HEK293 (cell line): ENCODE measurements at regions not wholly inside any gene's neighbourhood (a gene's known extent, or its start where the extent isn't known, plus 50 kb on each side); places are given as distances from the start of the nearest gene placed in this dataset.

Experiments
- CTCF ChIA-PET: fragments of 350-600 bp; formaldehyde crosslinking; extraction: SDS; loops from one replicate; lab custom pipeline; 2021; ENCODE audit warnings: antibody characterized with exemption; lab: Yijun Ruan, JAX
- POLR2A ChIA-PET: fragments of 300-600 bp; formaldehyde crosslinking; extraction: SDS; loops from one replicate; lab custom pipeline; 2020; ENCODE audit warnings: antibody characterized with exemption, inconsistent platforms; lab: Yijun Ruan, JAX
- H3K27ac ChIP-seq: fragments of 200-500 bp; sonication (Bioruptor generic); 2 replicates; pipeline ENCODE4 v1.5.1; 2014; ENCODE audit warnings: low read depth, low read length, control low read depth, inconsistent platforms; ENCODE audit errors: extremely low read depth
- H3K36me3 ChIP-seq, 2 experiments: fragments of 200-500 bp in 1 of 2; sonication (Bioruptor generic) in 1 of 2; 1 replicate in 1 of 2; 2 replicates in 1 of 2; pipeline ENCODE4 v1.5.1; 2014 to 2017; ENCODE audit warnings: inconsistent platforms in 2 of 2, low read length in 2 of 2; ENCODE audit not compliant: control insufficient read depth in 2 of 2, insufficient read depth in 1 of 2
- H3K4me1 ChIP-seq: fragments of 200-500 bp; sonication (Bioruptor generic); 2 replicates; pipeline ENCODE4 v1.5.1; 2014; ENCODE audit warnings: mild to moderate bottlenecking, low read length, inconsistent platforms; ENCODE audit not compliant: control insufficient read depth, insufficient read depth
- H3K4me3 ChIP-seq: 2 replicates; pipeline ENCODE4 v1.5.1; 2011; ENCODE audit warnings: low read depth, mild to moderate bottlenecking, control low read depth, low read length, moderate library complexity
- H3K9me3 ChIP-seq: fragments of 200-500 bp; sonication (Bioruptor generic); 2 replicates; pipeline ENCODE4 v1.5.1; 2014; ENCODE audit warnings: low read depth, low read length, inconsistent platforms; ENCODE audit not compliant: control insufficient read depth, insufficient read depth
- BCL11A ChIP-seq: fragments of 450-650 bp; formaldehyde crosslinking; IDR thresholded peaks from 2 replicates; pipeline ENCODE4 v1.5.1; 2016; ENCODE audit warnings: low read depth, missing biosample characterization, missing genetic modification characterization
- GLIS1 ChIP-seq: fragments of 450-650 bp; formaldehyde crosslinking; IDR thresholded peaks from 2 replicates; pipeline ENCODE4 v1.5.1; 2016; ENCODE audit warnings: missing biosample characterization, missing genetic modification characterization
- GLIS2 ChIP-seq: fragments of 450-650 bp; formaldehyde crosslinking; IDR thresholded peaks from 2 replicates; pipeline ENCODE4 v1.5.1; 2016; ENCODE audit warnings: missing biosample characterization, missing genetic modification characterization
- REPIN1 ChIP-seq: fragments of 450-650 bp; formaldehyde crosslinking; IDR thresholded peaks from 2 replicates; pipeline ENCODE4 v1.5.1; 2017; ENCODE audit warnings: missing biosample characterization, missing genetic modification characterization, low read depth
- ZFP3 ChIP-seq: fragments of 450-650 bp; formaldehyde crosslinking; IDR thresholded peaks from 2 replicates; pipeline ENCODE4 v1.5.1; 2016; ENCODE audit warnings: low read depth, missing biosample characterization, missing genetic modification characterization
- ZNF112 ChIP-seq: fragments of 450-650 bp; formaldehyde crosslinking; IDR thresholded peaks from 2 replicates; pipeline ENCODE4 v1.5.0; 2017; ENCODE audit warnings: missing biosample characterization, missing genetic modification characterization
- ZNF114 ChIP-seq: fragments of 450-650 bp; formaldehyde crosslinking; IDR thresholded peaks from 2 replicates; pipeline ENCODE4 v1.5.0; 2017; ENCODE audit warnings: missing biosample characterization, missing genetic modification characterization
- ZNF140 ChIP-seq: fragments of 450-650 bp; formaldehyde crosslinking; IDR thresholded peaks from 2 replicates; pipeline ENCODE4 v1.5.1; 2016; ENCODE audit warnings: missing biosample characterization, missing genetic modification characterization
- ZNF146 ChIP-seq: fragments of 450-650 bp; formaldehyde crosslinking; IDR thresholded peaks from 2 replicates; pipeline ENCODE4 v1.5.1; 2016; ENCODE audit warnings: missing biosample characterization, missing genetic modification characterization
- ZNF239 ChIP-seq: fragments of 450-650 bp; formaldehyde crosslinking; IDR thresholded peaks from 2 replicates; pipeline ENCODE4 v1.5.1; 2016; ENCODE audit warnings: missing biosample characterization, missing genetic modification characterization
- ZNF324 ChIP-seq: fragments of 450-650 bp; formaldehyde crosslinking; IDR thresholded peaks from 2 replicates; pipeline ENCODE4 v1.5.1; 2016; ENCODE audit warnings: missing biosample characterization, missing genetic modification characterization
- ZNF341 ChIP-seq: fragments of 450-650 bp; formaldehyde crosslinking; IDR thresholded peaks from 2 replicates; pipeline ENCODE4; 2016; ENCODE audit warnings: low read depth, missing biosample characterization, missing genetic modification characterization
- ZNF366 ChIP-seq: fragments of 450-650 bp; formaldehyde crosslinking; conservative IDR thresholded peaks from 2 replicates; pipeline ENCODE4 v1.5.1; 2016; ENCODE audit warnings: missing biosample characterization, missing genetic modification characterization
- ZNF394 ChIP-seq: fragments of 450-650 bp; formaldehyde crosslinking; IDR thresholded peaks from 2 replicates; pipeline ENCODE4 v1.5.1; 2016; ENCODE audit warnings: missing biosample characterization, missing genetic modification characterization, mild to moderate bottlenecking, moderate library complexity, borderline replicate concordance
- ZNF416 ChIP-seq: fragments of 450-650 bp; formaldehyde crosslinking; IDR thresholded peaks from 2 replicates; pipeline ENCODE4 v1.5.1; 2016; ENCODE audit warnings: missing biosample characterization, missing genetic modification characterization
- ZNF433 ChIP-seq: fragments of 450-650 bp; formaldehyde crosslinking; IDR thresholded peaks from 2 replicates; pipeline ENCODE4 v1.5.1; 2016; ENCODE audit warnings: missing biosample characterization, missing genetic modification characterization, low read depth
- ZNF514 ChIP-seq: fragments of 450-650 bp; formaldehyde crosslinking; IDR thresholded peaks from 2 replicates; pipeline ENCODE4 v1.5.1; 2016; ENCODE audit warnings: missing biosample characterization, missing genetic modification characterization
- ZNF521 ChIP-seq: fragments of 450-650 bp; formaldehyde crosslinking; IDR thresholded peaks from 2 replicates; pipeline ENCODE4 v1.5.1; 2017; ENCODE audit warnings: missing biosample characterization, mild to moderate bottlenecking, missing genetic modification characterization
- ZNF529 ChIP-seq: fragments of 450-650 bp; formaldehyde crosslinking; IDR thresholded peaks from 2 replicates; pipeline ENCODE4 v1.5.1; 2017; ENCODE audit warnings: missing genetic modification characterization, missing biosample characterization; ENCODE audit not compliant: insufficient replicate concordance
- ZNF623 ChIP-seq: fragments of 450-650 bp; formaldehyde crosslinking; IDR thresholded peaks from 2 replicates; pipeline ENCODE4 v1.5.1; 2016; ENCODE audit warnings: missing biosample characterization, missing genetic modification characterization
- ZNF792 ChIP-seq: fragments of 450-650 bp; formaldehyde crosslinking; IDR thresholded peaks from 2 replicates; pipeline ENCODE4 v1.5.1; 2016; ENCODE audit warnings: missing biosample characterization, missing genetic modification characterization
- TF ChIP-seq, protein P1 (sequence below): fragments of 450-650 bp; formaldehyde crosslinking; IDR thresholded peaks from 2 replicates; pipeline ENCODE4 v1.5.1; 2016; ENCODE audit warnings: missing biosample characterization, missing genetic modification characterization, borderline replicate concordance
- TF ChIP-seq, protein P2 (sequence below): fragments of 450-650 bp; formaldehyde crosslinking; IDR thresholded peaks from 2 replicates; pipeline ENCODE4 v1.5.1; 2016; ENCODE audit warnings: missing biosample characterization, missing genetic modification characterization
- TF ChIP-seq, protein P3 (sequence below): fragments of 450-650 bp; formaldehyde crosslinking; IDR thresholded peaks from 2 replicates; pipeline ENCODE4 v1.5.1; 2016; ENCODE audit warnings: missing biosample characterization, missing genetic modification characterization
- TF ChIP-seq, protein P4 (sequence below): fragments of 450-650 bp; formaldehyde crosslinking; IDR thresholded peaks from 2 replicates; pipeline ENCODE4 v1.5.1; 2016; ENCODE audit warnings: missing biosample characterization, missing genetic modification characterization, low read depth
- TF ChIP-seq, protein P5 (sequence below): fragments of 450-650 bp; formaldehyde crosslinking; IDR thresholded peaks from 2 replicates; pipeline ENCODE4; 2016; ENCODE audit warnings: missing biosample characterization, missing genetic modification characterization

DNA sequence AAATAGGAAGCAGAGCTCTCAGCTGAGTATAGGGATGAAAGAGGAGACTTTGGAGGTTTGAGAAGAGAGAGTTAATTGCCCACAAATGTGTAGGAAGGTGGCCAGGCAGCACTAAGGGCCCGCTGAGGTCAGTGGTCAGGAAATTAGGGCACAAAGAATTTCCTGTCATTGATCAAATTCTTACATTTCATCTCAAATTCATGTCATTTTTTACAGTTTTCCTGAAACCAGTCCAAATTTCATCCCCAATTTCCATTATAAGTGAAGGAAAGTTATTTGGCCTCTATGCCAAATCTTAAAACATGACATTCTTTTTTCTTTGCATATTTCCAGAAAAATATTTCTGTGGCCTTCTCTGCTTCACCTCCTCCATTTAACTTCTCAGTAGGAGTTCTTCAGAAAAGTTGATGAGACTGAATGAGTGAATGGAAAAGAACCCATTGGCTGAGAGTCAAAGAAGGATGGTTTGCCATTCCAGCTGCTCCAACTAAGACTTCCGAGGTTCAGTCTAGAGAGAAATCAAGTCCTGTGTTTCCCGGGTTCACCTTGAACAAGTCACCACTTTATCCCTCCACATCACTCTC, 68.7 kb upstream of the SPRY1 start (continued):
- TF ChIP-seq, protein P1, sequence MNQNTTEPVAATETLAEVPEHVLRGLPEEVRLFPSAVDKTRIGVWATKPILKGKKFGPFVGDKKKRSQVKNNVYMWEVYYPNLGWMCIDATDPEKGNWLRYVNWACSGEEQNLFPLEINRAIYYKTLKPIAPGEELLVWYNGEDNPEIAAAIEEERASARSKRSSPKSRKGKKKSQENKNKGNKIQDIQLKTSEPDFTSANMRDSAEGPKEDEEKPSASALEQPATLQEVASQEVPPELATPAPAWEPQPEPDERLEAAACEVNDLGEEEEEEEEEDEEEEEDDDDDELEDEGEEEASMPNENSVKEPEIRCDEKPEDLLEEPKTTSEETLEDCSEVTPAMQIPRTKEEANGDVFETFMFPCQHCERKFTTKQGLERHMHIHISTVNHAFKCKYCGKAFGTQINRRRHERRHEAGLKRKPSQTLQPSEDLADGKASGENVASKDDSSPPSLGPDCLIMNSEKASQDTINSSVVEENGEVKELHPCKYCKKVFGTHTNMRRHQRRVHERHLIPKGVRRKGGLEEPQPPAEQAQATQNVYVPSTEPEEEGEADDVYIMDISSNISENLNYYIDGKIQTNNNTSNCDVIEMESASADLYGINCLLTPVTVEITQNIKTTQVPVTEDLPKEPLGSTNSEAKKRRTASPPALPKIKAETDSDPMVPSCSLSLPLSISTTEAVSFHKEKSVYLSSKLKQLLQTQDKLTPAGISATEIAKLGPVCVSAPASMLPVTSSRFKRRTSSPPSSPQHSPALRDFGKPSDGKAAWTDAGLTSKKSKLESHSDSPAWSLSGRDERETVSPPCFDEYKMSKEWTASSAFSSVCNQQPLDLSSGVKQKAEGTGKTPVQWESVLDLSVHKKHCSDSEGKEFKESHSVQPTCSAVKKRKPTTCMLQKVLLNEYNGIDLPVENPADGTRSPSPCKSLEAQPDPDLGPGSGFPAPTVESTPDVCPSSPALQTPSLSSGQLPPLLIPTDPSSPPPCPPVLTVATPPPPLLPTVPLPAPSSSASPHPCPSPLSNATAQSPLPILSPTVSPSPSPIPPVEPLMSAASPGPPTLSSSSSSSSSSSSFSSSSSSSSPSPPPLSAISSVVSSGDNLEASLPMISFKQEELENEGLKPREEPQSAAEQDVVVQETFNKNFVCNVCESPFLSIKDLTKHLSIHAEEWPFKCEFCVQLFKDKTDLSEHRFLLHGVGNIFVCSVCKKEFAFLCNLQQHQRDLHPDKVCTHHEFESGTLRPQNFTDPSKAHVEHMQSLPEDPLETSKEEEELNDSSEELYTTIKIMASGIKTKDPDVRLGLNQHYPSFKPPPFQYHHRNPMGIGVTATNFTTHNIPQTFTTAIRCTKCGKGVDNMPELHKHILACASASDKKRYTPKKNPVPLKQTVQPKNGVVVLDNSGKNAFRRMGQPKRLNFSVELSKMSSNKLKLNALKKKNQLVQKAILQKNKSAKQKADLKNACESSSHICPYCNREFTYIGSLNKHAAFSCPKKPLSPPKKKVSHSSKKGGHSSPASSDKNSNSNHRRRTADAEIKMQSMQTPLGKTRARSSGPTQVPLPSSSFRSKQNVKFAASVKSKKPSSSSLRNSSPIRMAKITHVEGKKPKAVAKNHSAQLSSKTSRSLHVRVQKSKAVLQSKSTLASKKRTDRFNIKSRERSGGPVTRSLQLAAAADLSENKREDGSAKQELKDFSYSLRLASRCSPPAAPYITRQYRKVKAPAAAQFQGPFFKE (tag by site-specific recombination), result no peak
- TF ChIP-seq ZNF324, result no peak
- TF ChIP-seq, protein P2, sequence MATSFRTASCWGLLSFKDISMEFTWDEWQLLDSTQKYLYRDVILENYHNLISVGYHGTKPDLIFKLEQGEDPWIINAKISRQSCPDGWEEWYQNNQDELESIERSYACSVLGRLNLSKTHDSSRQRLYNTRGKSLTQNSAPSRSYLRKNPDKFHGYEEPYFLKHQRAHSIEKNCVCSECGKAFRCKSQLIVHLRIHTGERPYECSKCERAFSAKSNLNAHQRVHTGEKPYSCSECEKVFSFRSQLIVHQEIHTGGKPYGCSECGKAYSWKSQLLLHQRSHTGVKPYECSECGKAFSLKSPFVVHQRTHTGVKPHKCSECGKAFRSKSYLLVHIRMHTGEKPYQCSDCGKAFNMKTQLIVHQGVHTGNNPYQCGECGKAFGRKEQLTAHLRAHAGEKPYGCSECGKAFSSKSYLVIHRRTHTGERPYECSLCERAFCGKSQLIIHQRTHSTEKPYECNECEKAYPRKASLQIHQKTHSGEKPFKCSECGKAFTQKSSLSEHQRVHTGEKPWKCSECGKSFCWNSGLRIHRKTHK (tag by site-specific recombination), result no peak
- TF ChIP-seq ZNF394, result no peak
- TF ChIP-seq ZNF239 (tag by site-specific recombination), result no peak
- no peak for TF ChIP-seq ZNF341 (tag by site-specific recombination)
- TF ChIP-seq ZNF529 (tag by site-specific recombination), result no peak
- TF ChIP-seq GLIS2 (tag by site-specific recombination), result no peak
- no peak for TF ChIP-seq ZNF140 (tag by site-specific recombination)
- no peak for TF ChIP-seq BCL11A (tag by site-specific recombination)
- TF ChIP-seq ZNF112 (tag by site-specific recombination), result no peak
- TF ChIP-seq ZNF521, result no peak
- no peak for TF ChIP-seq ZNF623 (tag by site-specific recombination)
- TF ChIP-seq ZNF514 (tag by site-specific recombination), result no peak
- no peak for TF ChIP-seq ZNF416 (tag by site-specific recombination)
- TF ChIP-seq, all 188 proteins: peak for 0

DNA sequence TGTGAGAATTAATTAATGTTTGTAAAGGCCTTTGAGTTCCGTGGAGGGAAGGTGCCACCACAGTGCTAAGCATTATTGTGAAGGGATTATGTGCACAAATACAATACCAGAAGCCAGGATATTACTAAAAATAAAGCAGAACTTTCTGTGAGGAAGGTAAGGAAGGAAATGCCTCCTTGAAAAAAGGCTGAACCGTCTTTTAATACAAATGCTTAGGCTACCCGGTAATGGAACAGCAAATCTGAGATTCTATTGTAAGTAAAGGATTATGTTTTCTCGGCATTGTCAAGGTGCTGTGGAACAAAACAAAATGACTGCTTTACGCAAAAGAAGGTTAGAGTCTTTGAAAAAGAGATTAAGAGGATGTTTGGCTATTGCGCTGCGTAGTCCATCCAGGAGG, 57.9 kb upstream of the SPRY1 start:
- no peaks in the 10 kb centered on the region for H3K36me3 ChIP-seq
- CTCF ChIA-PET, result no interaction called here
- no peaks in the 10 kb centered on the region for H3K9me3 ChIP-seq
- POLR2A ChIA-PET, result no interaction called here
- no peak overlapping the region for H3K4me3 ChIP-seq
- H3K27ac ChIP-seq, result no peak overlapping the region
- no peaks in the 10 kb centered on the region for H3K4me1 ChIP-seq
- TF ChIP-seq ZNF366 (tag by site-specific recombination), result no peak
- no peak for TF ChIP-seq REPIN1 (tag by site-specific recombination)
- TF ChIP-seq ZFP3 (tag by site-specific recombination), result no peak
- TF ChIP-seq, protein P3, sequence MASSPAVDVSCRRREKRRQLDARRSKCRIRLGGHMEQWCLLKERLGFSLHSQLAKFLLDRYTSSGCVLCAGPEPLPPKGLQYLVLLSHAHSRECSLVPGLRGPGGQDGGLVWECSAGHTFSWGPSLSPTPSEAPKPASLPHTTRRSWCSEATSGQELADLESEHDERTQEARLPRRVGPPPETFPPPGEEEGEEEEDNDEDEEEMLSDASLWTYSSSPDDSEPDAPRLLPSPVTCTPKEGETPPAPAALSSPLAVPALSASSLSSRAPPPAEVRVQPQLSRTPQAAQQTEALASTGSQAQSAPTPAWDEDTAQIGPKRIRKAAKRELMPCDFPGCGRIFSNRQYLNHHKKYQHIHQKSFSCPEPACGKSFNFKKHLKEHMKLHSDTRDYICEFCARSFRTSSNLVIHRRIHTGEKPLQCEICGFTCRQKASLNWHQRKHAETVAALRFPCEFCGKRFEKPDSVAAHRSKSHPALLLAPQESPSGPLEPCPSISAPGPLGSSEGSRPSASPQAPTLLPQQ, result no peak
- TF ChIP-seq GLIS1, result no peak
- no peak for TF ChIP-seq ZNF433 (tag by site-specific recombination)
- no peak for TF ChIP-seq ZNF146 (tag by site-specific recombination)
- no peak for TF ChIP-seq ZNF114 (tag by site-specific recombination)
- TF ChIP-seq ZNF792 (tag by site-specific recombination), result no peak
- TF ChIP-seq, protein P4, sequence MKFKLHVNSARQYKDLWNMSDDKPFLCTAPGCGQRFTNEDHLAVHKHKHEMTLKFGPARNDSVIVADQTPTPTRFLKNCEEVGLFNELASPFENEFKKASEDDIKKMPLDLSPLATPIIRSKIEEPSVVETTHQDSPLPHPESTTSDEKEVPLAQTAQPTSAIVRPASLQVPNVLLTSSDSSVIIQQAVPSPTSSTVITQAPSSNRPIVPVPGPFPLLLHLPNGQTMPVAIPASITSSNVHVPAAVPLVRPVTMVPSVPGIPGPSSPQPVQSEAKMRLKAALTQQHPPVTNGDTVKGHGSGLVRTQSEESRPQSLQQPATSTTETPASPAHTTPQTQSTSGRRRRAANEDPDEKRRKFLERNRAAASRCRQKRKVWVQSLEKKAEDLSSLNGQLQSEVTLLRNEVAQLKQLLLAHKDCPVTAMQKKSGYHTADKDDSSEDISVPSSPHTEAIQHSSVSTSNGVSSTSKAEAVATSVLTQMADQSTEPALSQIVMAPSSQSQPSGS (tag by site-specific recombination), result no peak
- TF ChIP-seq, protein P5, sequence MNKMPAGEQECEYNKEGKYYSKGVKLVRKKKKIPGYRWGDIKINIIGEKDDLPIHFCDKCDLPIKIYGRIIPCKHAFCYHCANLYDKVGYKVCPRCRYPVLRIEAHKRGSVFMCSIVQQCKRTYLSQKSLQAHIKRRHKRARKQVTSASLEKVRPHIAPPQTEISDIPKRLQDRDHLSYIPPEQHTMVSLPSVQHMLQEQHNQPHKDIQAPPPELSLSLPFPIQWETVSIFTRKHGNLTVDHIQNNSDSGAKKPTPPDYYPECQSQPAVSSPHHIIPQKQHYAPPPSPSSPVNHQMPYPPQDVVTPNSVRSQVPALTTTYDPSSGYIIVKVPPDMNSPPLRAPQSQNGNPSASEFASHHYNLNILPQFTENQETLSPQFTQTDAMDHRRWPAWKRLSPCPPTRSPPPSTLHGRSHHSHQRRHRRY (tag by site-specific recombination), result no peak
